C4-2B (cell line): ENCODE measurements at regions not wholly inside any gene's neighbourhood (a gene's known extent, or its start where the extent isn't known, plus 50 kb on each side); places are given as distances from the start of the nearest gene placed in this dataset.

ENCODE experiments used
- CTCF ChIP-seq: fragments of 450-650 bp; conservative IDR thresholded peaks from 2 replicates; pipeline ENCODE4 v1.5.1; 2017; ENCODE audit warnings: mild to moderate bottlenecking
- ZFX ChIP-seq: fragments of 450-650 bp; IDR thresholded peaks from 2 replicates; pipeline ENCODE4 v1.6.1; 2017

- TF ChIP-seq CTCF (no peak), ZFX (no peak)
Observed at GRCh38 chr2:220785178-220785577, 786.9 kb downstream of the EPHA4 start.
